ENCODE measurements at regions not wholly inside any gene's neighbourhood (a gene's known extent, or its start where the extent isn't known, plus 50 kb on each side); places are given as distances from the start of the nearest gene placed in this dataset.

GRCh38 chr2:114134146-114134545 lies 244.3 kb downstream of the ACTR3 start:
- Histone ChIP-seq H3K79me2 (ENCODE audit: control insufficient read depth, insufficient read depth, low read length) (no peaks in the 10 kb centered on the region), H3K9ac (ENCODE audit: control insufficient read depth, insufficient read depth, low read length) (no peak overlapping the region), H3K27me3 (replicated peaks in 1 of 2; ENCODE audit: control insufficient read depth in 2 of 2, insufficient read depth in 2 of 2, low read length in 1 of 2) (no peaks in the 10 kb centered on the region), H4K20me1 (ENCODE audit: control insufficient read depth, insufficient read depth) (no peaks in the 10 kb centered on the region), H3K9me3 (replicated peaks; ENCODE audit: control insufficient read depth, insufficient read depth, low read length) (no peaks in the 10 kb centered on the region), H2AFZ (ENCODE audit: control insufficient read depth, low read depth, low read length) (no peak overlapping the region), H3K4me2 (ENCODE audit: control insufficient read depth, insufficient read depth) (no peak overlapping the region), H3K4me3 (no peak overlapping the region), H3K27ac (ENCODE audit: control insufficient read depth, insufficient read depth) (no peak overlapping the region), H3K4me1 (ENCODE audit: control insufficient read depth, insufficient read depth, low read length) (no peaks in the 10 kb centered on the region), H3K36me3 (ENCODE audit: control insufficient read depth in 2 of 2, insufficient read depth in 2 of 2, low read length in 1 of 2) (no peaks in the 10 kb centered on the region)
- CTCF ChIA-PET, result interaction anchor here (0.8 kb wide), 1 partner anchor 348 kb away, joined by 3 read pairs; no protein-coding TSS in a partner anchor
- FAIRE-seq (peak; percentile 61), DNase-seq (ENCODE audit: low read depth, low spot score) (no peak), ATAC-seq (no peak)
- SMC1A ChIA-PET (ENCODE audit: uncharacterized antibody, unreplicated experiment), result no interaction called here
- no TSS peak for BruUV-seq (replicated peaks)
- in situ Hi-C loops (cut with MboI), result no loop called here
- WGBS (ENCODE audit: insufficient coverage, insufficient replicate concordance, low lambda C conversion rate, missing lambda C conversion rate), result 2% methylated on average over 2 of the region's 2 CpGs
- RAD21 ChIA-PET (ENCODE audit: unreplicated experiment), result interaction anchor here (0.9 kb wide), 1 partner anchor 8 kb away, joined by 3 read pairs; no protein-coding TSS in a partner anchor
- POLR2A ChIA-PET, result no interaction called here
- intact Hi-C loops (cut with micrococcal nuclease; ENCODE audit: unreplicated experiment), result no loop called here
- TF ChIP-seq EED (IDR thresholded peaks at IDR 0.05; ENCODE audit: low read depth) (no peak), HDAC2 (IDR thresholded peaks at IDR 0.05) (no peak), TAF1 (IDR thresholded peaks at IDR 0.05; ENCODE audit: borderline replicate concordance, low read depth, low read length) (no peak), ZNF622 (IDR thresholded peaks at IDR 0.05) (no peak), RBBP5 (conservative IDR thresholded peaks at IDR 0.05) (no peak), HSF1 (IDR thresholded peaks at IDR 0.05; ENCODE audit: low read depth, low read length) (no peak), CBX5 (IDR thresholded peaks at IDR 0.05; ENCODE audit: low read depth) (no peak), SREBF1 (IDR thresholded peaks at IDR 0.05; ENCODE audit: low read length) (no peak), SUPT20H (IDR thresholded peaks at IDR 0.05; ENCODE audit: borderline replicate concordance, control insufficient read depth, low read depth, low read length) (no peak), EZH2 (IDR thresholded peaks at IDR 0.05; ENCODE audit: borderline replicate concordance, control insufficient read depth, low read depth, low read length) (no peak), ZZZ3 (IDR thresholded peaks at IDR 0.05; ENCODE audit: control insufficient read depth, insufficient read length, low read depth) (no peak), ESRRA (IDR thresholded peaks at IDR 0.05; ENCODE audit: low read length) (no peak), NFIC (IDR thresholded peaks at IDR 0.05; ENCODE audit: low read depth, low read length) (no peak), MTA2 (IDR thresholded peaks at IDR 0.05; ENCODE audit: low read depth) (no peak), CUX1 (IDR thresholded peaks at IDR 0.05; ENCODE audit: insufficient replicate concordance, low read depth, low read length) (no peak), KDM1A (IDR thresholded peaks at IDR 0.05; ENCODE audit: borderline replicate concordance) (no peak), IKZF2 (IDR thresholded peaks at IDR 0.05) (no peak), JUNB (IDR thresholded peaks at IDR 0.05) (no peak), ZBTB33 (IDR thresholded peaks at IDR 0.05) (no peak)
